ENCODE measurements at regions not wholly inside any gene's neighbourhood (a gene's known extent, or its start where the extent isn't known, plus 50 kb on each side); places are given as distances from the start of the nearest gene placed in this dataset.
"Not testable (repeated sequence)": the region's sequence is repeated elsewhere in the genome, so short reads cannot be mapped to it uniquely, and the experiment has no call there.

DNA sequence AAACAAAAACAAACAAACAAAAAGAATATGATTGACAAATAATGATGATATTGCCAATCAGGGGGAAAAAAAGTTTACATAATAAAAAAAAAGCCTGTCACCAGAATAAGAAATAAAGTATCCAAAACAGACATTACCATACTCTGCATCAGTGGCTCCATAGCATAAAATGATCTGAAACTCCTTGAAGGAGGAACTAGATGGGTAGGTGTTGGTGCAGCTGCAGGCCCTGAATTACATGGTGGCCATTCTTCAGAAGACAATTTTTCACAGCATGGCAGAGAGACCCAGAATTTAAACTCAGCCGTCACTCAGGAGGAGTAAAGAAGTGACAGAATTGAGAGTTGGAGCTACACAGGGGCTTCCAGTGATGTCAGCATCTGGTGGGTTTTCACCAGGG is 60.2 kb downstream of the GLUL start:
- DNase-seq = no peak

DNA sequence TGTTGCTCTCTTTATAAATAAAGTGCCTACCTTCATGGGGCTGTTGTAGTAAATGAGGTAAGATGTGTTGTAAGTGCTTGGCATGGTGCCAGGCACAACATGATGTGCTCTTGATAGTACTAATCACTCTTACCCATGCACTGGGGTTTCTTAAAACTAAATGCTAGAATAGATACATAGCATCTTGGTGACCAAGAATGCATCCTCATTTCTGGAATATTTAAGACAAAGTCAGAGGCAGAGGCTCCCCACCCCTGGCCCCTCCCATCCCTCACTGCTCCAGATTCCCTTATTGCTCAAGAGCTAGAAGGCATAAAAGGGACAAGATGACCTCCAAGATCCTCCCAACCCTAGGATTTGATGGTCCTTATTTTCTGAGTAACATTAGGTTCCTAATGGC is 61.3 kb downstream of the GLUL start:
- DNase-seq = no peak

DNA sequence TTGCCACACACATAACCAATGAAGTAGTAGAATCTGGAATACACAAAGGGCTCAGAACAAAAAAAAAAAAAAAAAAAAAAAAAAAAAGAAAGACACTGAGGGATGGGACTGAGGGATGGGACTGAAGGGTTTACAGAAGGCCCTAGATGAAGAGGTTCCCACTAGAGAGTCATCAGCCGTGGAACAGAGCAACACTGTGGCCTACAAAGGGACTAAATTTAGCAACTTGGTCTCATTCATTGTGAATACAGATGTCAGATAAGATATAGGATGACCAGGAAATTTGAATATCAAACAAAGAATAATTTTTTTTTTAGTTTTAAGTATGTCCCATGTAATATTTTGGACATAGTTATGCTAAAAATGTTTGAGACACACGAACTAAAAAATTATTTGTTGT is 62.1 kb downstream of the GLUL start:
- DNase-seq = no peak

DNA sequence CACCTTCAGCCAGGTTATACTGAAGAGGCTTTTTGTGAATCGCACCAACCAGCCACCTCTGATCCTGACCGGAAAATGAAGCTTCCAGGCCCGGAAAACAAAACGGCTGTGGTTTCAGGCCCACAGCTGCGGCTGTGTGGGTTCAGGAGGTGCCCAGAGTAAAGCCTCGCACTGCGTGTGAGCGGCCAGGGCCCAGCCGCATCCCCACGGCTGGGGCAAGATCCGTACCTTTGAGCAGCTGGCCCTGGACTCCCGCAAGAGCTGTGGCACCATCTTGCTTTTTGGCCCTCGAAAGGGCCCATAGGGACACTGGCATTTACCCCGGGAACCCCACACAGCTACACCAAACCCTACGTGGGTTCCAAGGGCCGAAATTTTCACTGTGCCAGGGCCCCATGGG is 63.0 kb downstream of the GLUL start:
- DNase-seq = no peak

DNA sequence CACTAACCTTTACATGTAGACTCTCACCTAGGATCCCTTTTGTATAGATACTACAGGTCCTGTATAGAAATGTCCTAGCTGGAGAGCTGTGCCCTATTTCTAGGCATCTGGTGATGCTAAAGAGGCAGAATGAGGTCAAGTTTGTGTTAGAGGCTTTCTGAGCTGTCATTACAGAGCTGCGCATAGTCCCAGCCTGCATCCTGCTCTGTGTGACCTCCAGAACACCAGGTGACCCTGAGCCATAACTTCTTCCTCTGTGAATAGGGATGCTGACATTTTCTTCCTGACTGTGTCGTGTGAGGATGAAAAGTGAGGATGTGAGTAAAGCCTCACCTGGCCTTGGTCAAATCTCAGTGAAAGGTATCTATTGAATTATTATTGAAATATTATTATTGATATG is 66.3 kb downstream of the GLUL start:
- no peak for DNase-seq

DNA sequence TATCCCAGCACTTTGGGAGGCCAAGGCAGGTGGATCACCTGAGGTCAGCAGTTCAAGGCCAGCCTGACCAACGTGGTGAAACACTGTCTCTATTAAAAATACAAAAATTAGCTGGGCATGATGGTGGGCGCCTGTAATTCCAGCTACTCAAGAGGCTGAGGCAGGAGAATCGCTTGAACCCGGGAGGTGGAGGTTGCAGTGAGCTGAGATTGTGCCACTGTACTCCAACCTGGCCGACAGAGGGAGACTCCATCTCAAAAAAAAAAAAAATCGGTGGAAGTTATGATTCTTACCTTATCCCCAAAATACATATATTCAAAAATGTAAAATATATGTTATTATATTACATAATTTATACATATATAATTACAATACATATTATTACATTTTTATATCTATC is 70.1 kb downstream of the GLUL start:
- DNase-seq = not testable (repeated sequence)

DNA sequence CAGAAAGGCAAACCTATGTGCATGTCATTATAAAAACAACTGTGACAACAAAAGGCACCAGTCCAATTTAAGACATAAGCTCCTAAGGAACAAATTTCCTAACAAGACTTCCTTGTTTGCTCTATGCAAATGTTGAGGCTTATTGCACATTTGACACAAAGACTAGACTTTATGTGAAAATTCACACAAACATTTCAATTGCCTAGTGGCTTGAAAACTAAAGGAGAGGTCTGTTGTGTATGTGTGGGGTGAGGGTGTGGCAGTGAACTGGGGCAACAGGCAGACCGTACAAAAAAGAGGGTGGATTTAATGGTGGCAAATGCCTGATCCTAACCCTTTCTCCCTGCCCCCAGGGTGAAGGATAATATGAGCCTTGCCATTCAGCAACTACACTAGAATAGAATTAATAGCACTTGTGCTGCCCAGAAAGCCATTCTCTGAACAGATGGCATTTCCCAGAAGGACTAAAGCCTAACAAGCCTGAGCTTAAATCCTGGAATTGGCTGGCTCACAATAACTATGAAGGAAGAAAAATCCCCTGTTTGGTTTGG is 73.9 kb downstream of the GLUL start:
- no peak for DNase-seq

DNA sequence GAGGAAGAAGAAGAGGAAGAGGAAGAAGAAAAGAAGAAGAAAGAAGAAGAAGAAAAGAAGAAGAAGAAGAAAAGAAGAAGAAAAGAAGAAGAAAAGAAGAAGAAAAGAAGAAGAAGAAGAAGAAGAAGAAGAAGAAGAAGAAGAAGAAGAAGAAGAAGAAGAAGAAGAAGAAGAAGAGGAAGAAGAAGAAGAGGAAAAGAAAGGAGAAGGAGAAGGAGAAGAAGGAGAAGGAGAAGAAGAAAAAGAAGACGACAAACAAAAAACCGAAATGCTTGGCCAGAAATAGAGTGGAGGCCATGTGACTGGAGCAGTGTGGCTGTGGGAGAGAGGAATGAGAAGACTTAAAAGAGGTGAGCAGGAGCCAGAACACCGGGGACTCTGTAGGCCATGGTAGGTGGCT is 75.1 kb downstream of the GLUL start:
- DNase-seq = not testable (repeated sequence)

DNA sequence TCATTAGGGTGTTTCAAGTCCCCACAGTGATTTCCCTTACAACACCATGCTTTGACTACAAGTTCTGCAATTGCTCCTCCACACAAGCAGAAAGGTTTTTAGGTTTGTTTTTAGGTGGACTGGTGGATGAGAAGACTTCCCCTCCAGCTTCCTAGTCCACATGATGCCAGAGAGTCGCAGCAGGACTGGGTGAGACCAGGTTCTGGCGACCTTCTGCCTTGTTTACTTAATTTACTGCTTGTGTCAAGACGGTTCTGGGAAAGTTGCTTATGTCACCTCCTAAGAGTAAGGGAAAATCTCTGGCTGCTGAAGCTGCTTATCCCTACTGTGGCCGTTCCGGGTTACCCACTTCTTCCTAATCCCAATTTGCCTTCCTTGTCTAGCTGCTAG is 76.4 kb downstream of the GLUL start:
- DNase-seq = no peak

DNA sequence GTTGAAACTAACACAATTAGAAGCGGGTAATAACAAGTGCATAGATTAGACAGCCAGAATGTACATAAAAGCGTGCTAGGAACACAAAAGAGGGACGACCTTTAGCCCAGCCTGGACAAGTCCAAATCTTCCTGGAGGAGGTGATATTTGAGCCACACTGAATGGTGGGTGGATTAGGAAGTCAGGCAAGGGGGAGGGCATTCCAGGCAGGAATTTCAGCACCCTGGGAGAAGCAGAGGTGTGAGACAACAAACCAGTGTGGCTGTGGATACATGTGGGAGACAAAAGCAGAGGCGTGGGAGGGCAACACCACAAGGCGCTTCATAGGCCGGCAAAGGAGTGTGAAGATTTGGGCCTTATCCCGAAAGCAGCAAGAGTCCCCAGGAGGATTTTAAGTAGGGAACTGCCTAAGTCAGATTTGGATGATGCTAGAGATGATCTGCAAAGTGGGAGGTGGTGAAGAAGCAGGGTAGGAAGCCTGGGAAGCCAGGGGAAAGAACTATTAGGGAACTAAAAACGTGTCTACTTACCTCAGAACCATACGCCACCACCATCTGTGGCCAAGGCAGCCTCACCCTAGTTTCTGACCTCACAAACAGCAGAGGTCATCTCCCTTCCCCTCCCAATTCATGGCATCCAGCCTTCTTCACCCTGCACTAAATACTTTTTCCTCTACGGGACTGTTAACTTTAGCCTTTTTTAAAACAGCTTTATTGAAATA is 81.8 kb downstream of the GLUL start:
- no peak for DNase-seq

DNA sequence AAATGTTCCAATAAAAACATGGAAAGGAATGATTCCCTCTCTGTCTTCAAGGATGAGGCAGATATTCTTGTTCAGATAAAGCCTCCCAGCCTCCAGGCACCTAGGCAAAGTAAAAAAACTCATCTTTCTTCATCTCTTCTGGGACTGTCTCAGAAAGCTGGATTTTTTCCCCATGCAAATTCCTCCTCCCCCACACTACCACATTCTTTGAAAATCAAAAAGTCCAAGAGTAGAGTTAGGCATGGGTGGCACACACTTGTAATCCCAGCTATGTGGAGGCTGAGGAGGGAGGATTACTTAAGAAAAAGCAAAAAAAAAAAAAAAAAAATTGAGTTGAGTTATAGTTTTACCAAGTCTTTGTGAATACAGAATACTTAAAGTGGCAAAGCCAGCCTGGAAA is 82.8 kb downstream of the GLUL start:
- DNase-seq = no peak

DNA sequence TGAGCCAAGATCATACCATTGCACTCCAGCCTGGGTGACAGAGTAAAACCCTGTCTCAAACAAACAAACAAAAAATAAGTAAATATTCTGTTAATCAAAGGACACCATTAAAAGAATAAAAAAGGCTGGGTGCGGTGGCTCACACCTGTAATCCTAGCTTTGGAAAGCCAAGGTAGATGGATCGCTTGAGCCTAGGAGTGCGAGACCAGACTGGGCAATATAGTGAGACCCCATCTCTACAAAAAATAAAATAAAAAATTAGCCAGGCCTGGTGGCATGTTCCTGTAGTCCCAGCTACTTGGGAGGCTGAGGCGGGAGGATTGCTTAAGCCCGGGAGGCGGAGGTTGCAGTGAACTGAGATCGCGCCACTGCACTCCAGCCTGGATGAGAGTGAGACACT is 84.1 kb downstream of the GLUL start:
- DNase-seq = not testable (repeated sequence)

DNA sequence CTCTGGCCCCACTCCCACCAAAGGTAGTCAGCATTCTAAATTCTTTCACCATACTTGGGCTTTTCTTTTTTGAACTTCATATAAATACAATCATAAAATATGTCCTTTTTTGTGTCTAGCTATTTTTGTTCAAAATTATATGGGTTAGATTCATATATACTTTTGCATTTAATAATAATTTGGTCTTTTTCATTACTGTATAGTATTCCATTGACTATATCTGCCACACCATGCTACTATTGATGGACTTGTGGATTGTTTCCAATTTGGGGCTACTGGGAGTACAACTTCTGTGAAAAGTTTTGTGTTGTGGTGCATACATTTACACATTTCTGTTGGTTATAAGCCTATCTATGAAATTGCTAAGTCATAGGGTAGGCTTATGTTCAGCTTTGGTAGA is 85.7 kb downstream of the GLUL start:
- no peak for DNase-seq

DNA sequence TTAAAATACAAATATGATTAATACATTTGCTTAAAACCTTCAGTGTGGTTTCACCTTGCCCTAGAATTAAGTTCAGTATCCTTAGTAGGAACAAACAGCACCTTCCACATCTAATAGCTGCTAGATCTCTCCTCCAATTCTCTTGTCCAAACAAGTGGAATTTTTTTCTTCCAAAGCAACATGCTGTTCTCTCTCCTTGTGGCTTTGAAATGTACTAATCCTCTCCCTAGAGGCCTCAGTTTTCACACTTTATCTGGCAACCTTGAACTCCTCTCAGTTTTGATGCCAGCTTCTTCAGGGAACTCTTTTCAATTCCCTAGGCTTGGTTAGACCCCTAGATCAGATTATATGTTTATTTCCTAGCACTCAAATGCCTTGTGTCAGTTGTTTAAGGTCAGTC is 87.0 kb downstream of the GLUL start:
- DNase-seq = no peak

DNA sequence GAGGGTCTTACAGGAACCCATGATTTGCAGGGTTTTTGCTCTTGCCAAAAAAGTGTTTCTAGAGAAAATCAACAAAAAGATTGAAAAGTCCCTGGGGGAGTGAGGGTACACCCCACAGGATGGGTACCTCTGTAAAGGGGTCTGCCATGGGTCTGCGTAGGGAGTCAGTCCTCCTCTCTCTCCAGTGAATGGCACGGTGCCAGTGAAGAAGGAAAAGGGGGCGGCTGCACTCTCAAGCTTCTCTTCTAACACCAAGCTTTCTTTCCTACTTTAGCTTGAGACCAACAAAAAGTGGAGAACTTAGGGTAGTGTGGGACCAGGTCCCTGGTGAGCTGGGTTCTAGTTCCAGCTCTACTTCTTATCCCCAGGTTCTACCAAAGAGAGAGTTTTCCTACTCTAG is 87.4 kb downstream of the GLUL start:
- DNase-seq = no peak

DNA sequence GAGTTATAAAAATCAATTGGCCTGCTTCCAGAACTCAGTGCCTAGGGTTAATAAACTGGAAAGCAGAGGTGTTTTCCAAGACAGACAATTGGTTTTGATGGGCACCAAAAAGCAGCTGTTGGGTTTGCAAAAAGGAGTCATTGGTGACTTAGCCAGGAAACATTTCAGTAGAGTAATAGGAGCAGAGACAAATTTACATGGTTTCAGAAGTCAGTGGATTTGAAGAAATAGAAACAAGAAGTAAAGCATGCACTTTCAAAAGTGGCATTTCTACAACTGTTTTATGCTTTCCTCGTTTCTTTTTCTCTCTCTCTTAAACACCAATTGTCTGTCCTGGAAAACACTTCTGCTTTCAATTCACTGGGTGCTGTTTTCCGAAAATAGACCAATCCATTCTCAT is 87.8 kb downstream of the GLUL start:
- DNase-seq = no peak

DNA sequence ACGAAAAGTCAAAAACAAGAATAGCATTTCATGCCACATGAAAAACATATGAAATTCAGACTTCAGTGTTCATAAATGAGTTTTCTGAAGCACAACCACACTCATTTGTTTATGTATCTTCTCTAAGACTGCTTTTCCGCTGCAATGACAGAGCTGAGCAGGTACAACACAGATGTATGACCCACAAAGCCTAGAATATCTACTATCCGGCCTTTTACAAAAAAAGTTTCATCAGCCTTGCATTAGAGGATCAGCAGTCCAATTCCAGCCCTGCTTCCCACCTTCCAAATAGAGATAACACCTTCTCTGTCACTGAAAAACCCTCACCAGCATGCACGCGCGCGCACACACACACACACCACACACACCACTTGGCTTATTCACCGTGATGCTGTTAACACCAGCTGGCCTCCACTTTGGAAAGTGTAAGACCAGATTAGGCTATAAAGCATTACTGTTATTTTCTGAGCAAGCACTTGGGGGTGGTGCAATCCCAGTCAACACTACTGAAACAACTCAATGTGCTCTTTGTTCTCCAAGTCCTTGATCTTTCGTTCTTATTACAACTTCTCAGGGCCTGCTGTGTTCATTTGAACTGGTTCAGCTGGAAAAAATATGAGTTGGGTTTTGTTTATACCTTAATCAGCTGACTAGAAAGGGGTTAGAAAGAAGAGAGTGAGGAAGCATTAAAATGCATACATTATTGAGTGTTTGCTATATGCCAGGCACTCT is 90.0 kb downstream of the GLUL start:
- no peak for DNase-seq

DNA sequence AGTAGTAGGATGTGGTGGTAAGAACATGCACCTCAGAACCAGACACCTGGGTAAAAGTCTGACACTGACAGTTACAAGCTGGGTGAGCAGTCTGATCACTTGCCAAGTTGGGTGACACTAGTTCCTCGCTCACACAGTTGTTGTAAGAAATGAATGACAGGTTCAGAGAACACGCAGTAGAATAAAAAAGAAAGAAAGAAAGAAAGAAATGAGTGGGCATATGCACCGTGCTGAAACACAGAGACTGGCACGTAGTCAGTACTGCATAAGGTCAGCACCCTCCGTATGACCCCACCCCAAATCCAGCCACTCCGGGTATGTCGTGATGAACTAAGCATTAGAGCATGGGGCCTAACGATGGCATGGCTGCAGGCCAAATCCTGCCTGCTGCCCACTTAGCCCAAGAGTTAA is 90.6 kb downstream of the GLUL start:
- no peak for DNase-seq

DNA sequence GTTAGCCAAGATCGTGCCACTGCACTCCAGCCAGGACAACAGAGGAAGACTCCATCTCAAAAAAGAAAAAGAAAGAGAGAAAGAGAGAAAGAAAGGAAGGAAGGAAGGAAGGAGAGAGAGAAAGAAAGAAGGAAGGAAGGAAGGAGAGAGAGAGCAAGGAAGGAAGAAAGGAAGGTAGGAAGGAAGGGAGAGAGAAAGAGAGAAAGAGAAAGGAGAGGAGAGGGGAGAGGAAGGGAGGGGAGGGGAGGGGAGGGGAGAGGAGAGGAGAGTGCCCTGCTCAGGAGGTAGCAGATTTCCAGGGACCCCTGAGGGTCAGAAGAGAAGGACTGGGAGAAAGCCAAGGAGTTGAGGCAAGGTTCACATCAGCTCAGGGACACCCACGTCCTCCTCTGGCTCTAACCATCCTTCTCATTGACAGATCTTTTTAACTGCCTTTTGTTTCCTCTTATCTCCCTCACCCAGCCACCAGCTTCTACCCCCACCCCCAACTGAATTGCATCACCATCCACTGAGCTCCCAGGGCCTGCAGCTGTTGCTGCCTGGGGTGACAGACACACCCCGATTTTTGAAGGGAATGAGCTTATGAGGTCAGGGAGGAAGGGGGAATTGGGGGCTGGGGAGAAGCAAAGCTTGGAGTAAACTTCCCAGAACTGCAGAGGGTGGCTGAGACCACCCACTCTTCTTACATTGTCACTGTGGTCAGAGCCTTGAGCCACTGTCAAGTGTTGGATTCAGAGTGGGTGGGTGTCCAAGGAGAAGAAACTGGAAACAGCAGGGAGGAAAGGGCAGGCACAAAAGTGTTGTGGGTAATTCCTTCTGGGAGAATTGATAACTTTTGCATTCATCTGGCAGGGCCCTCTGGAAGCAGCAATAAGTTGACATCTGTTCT is 91.6 kb downstream of the GLUL start:
- no peak for DNase-seq

DNA sequence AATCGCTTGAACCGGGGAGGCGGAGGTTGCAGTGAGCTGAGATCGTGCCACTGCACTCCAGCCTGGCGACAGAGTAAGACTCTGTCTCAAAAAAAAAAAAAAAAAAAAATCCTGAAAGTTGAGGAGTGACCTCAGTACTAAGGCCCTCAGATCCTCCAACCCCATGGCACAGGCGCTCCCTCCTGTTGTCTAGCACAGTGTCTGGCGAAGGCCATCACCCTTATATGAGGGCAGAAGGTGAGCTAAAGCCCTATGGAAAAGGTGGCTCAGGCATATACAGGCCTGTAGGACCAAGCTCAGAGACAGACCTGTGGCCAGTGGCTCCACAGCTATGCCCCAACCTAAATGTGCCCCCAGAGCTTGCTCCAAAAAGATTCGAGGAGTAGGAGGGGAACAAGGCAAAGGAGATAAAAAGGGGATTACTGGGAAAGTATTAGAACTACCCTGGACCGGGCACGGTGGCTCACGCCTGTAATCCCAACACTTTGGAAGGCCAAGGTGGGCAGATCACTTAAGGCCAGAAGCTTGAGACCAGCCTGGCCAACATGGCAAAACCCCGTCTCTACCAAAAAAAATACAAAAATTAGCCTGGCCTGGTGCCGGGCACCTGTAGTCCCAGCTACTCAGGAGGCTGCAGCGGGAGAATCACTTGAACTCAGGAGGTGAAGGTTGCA is 92.4 kb downstream of the GLUL start:
- DNase-seq = not testable (repeated sequence)

DNA sequence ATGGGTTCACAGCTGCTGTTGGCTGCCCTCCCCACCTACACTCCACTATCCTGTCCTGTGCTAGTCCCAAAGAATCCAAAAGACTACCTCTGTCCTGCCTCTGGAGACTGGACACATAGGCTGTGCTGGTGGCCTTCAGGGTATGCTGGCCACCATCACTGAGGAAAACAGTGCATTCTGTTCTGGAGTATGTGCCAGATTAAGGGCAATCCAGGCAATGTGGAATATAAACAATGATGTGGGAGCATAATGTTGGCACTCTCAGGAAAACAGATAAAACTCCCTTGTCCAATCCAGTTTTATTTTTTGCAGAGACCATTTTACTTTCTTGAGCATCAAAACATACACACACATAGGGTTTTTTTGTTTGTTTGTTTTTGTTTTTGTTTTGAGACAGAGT is 94.3 kb downstream of the GLUL start:
- DNase-seq = no peak

DNA sequence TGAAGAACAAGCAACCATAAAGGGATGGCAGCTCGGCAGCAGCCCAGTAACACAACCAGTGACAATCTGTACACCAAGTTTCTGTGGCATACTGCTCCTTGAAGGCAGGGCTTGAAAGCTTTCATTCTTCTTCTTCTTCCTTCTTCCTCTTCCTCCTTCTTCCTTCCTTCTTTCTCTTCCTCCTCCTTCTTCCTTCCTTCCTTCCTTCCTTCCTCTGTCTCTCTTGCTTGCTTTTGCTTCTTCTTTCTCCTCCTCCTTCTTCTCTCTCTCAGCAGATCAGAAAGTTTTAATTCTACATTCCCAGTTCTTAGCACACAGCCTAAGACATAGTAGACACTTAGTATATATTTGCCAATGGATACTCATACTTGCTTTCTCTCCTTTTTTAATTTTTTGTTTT is 95.9 kb downstream of the GLUL start:
- no peak for DNase-seq

DNA sequence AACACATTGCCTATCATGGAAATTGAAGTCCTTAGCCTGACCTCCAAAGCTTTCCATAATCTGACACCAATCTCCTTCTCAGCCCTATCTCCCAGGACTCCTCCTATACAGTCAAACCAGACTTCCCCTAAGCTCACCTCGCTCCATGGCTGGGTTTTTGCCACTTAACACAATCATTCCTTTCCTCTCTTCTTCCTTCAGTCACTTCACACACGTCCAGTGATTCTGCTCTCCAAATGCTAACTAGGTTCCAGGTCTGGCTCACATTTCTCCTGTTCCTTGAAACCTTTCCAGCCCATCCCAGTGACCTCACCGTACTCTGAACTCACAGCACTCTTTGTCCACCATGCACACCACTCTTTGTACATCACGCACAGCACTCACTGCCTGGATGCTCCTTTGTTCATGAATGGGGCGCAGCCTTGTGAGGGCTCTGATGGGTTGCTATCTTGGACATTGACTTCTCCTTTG is 98.4 kb downstream of the GLUL start:
- no peak for DNase-seq

Measured in effector CD4-positive, alpha-beta T cell (primary cell).